ENCODE measurements at regions not wholly inside any gene's neighbourhood (a gene's known extent, or its start where the extent isn't known, plus 50 kb on each side); places are given as distances from the start of the nearest gene placed in this dataset.

GRCh38 chr2:2502201-2502549 is 171.1 kb upstream of the MYT1L start:
- Mint-ChIP-seq H3K9me3 (peaks cover 13% of the 10 kb centered on the region), H3K36me3 (ENCODE audit: low read depth) (no peaks in the 10 kb centered on the region), H3K27ac (ENCODE audit: unreplicated experiment) (no peak overlapping the region), H3K4me1 (peaks cover 4% of the 10 kb centered on the region), H3K4me3 (no peak overlapping the region), H3K27me3 (ENCODE audit: low read depth) (no peaks in the 10 kb centered on the region)
- TF ChIP-seq, protein P1, sequence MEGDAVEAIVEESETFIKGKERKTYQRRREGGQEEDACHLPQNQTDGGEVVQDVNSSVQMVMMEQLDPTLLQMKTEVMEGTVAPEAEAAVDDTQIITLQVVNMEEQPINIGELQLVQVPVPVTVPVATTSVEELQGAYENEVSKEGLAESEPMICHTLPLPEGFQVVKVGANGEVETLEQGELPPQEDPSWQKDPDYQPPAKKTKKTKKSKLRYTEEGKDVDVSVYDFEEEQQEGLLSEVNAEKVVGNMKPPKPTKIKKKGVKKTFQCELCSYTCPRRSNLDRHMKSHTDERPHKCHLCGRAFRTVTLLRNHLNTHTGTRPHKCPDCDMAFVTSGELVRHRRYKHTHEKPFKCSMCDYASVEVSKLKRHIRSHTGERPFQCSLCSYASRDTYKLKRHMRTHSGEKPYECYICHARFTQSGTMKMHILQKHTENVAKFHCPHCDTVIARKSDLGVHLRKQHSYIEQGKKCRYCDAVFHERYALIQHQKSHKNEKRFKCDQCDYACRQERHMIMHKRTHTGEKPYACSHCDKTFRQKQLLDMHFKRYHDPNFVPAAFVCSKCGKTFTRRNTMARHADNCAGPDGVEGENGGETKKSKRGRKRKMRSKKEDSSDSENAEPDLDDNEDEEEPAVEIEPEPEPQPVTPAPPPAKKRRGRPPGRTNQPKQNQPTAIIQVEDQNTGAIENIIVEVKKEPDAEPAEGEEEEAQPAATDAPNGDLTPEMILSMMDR (conservative IDR thresholded peaks at IDR 0.05): no peak
- DNase-seq (ENCODE audit: low read depth, low spot score): no peak

DNA sequence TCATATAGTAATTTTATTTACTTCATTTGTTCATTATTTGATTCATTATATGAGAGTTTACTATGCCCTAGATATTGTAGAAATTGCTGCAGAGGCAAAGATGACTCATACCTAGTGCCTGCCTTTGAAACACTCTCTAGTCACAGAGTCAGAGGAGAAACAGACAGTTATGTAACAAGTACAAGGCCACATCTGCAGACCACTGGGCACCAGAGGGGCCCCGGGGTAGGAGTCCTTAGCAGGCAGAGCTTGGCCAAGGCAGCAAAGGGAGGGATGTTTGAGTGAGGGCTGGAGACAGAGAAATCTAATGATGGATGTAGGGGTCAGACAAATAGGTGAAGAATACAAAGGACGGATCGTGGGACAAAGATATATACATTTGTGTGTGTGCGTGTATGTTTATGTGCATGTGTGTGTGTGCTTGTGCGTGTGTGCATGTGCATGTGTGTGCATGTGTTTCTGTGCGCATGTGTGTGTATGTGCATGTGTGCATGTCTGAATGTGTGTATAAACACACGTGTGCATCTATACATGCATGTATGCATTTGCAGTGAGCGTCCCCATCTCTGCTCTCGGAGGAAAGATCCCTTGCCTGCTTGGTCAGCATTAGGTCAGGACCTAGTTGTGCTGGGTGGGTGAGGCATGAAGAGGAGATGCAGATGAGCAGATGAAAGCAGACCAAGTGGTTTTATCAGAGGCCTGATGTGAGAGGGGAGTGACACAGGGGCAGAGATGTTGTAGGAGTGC is 170.6 kb upstream of the MYT1L start:
- H3K4me3 Mint-ChIP-seq: no peak overlapping the region
- peaks cover 13% of the 10 kb centered on the region for H3K9me3 Mint-ChIP-seq
- H3K4me1 Mint-ChIP-seq: no peaks in the 10 kb centered on the region
- no peak overlapping the region for H3K27ac Mint-ChIP-seq (ENCODE audit: unreplicated experiment)
- no peaks in the 10 kb centered on the region for H3K36me3 Mint-ChIP-seq (ENCODE audit: low read depth)
- H3K27me3 Mint-ChIP-seq (ENCODE audit: low read depth): no peaks in the 10 kb centered on the region
- DNase-seq (ENCODE audit: low read depth, low spot score): no peak
- TF ChIP-seq, protein P1 (conservative IDR thresholded peaks at IDR 0.05): no peak

DNA sequence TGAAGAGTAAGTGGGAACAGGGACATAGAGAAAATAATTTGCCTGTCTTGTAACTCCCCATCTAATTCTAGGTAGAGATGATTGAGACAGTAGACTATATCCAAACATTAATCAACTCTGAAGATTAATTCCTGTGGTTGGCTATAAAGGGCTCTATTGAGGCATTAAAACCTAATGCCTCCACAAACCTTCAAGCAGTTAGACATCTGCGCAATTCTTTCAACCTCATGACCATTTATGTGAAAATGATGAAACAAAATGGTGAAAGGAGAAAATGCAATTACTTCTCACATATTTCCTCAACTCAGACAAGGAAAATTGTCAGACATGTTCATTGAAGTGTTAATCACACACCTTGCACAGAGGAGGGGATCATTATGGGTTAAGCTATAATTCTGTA is 164.5 kb upstream of the MYT1L start:
- Mint-ChIP-seq H3K27ac (ENCODE audit: unreplicated experiment) (no peak overlapping the region), H3K9me3 (peaks cover 7% of the 10 kb centered on the region), H3K4me1 (no peaks in the 10 kb centered on the region), H3K27me3 (ENCODE audit: low read depth) (no peaks in the 10 kb centered on the region), H3K36me3 (ENCODE audit: low read depth) (no peaks in the 10 kb centered on the region), H3K4me3 (no peak overlapping the region)
- no peak for DNase-seq (ENCODE audit: low read depth, low spot score)
- TF ChIP-seq, protein P1 (conservative IDR thresholded peaks at IDR 0.05): no peak

DNA sequence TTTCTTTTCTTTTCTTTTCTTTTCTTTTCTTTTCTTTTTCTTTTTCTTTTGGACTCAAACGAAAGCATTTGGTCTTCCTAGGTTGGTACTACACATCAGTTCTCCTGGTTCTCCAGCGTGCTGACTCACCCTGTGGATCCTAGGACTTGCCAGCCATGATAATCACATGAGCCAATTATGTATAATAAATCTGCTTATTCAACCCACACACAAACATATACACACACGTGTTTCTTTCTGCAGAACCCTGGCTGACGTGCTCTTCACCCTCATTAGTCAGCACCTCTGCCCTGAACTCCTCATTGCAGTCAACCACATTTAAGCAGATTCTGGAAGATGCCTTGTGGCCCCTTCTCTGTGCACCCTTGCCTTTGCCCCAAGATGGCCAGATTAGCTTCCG is 162.4 kb upstream of the MYT1L start:
- H3K4me3 Mint-ChIP-seq: no peak overlapping the region
- no peaks in the 10 kb centered on the region for H3K9me3 Mint-ChIP-seq
- H3K4me1 Mint-ChIP-seq: no peaks in the 10 kb centered on the region
- no peaks in the 10 kb centered on the region for H3K36me3 Mint-ChIP-seq (ENCODE audit: low read depth)
- no peaks in the 10 kb centered on the region for H3K27me3 Mint-ChIP-seq (ENCODE audit: low read depth)
- TF ChIP-seq, protein P1 (conservative IDR thresholded peaks at IDR 0.05): no peak
- DNase-seq (ENCODE audit: low read depth, low spot score): no peak
- no peak overlapping the region for H3K27ac Mint-ChIP-seq (ENCODE audit: unreplicated experiment)

DNA sequence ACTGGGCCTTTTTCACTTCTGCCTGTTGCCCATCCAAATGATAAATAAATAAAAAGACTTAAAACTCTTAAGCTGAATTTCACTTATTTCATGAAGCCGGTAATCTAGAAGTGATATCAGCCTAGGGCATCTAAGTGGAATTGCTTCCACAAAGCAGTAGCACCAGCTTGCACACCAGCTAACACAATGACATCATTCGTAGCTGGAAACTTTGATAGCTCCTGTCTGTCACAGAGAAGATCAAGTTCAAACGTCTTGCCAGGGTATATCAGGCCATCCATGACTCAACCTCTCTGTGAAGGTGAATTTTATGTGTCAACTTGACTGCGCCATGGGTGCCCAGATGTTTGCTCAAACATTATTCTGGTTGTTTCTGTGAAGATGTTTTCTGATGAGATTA is 161.7 kb upstream of the MYT1L start:
- H3K4me1 Mint-ChIP-seq: no peaks in the 10 kb centered on the region
- no peak overlapping the region for H3K4me3 Mint-ChIP-seq
- no peaks in the 10 kb centered on the region for H3K27me3 Mint-ChIP-seq (ENCODE audit: low read depth)
- TF ChIP-seq, protein P1 (conservative IDR thresholded peaks at IDR 0.05): no peak
- H3K36me3 Mint-ChIP-seq (ENCODE audit: low read depth): no peaks in the 10 kb centered on the region
- no peak for DNase-seq (ENCODE audit: low read depth, low spot score)
- H3K9me3 Mint-ChIP-seq: no peaks in the 10 kb centered on the region
- H3K27ac Mint-ChIP-seq (ENCODE audit: unreplicated experiment): no peak overlapping the region
